ENCODE measurements at regions not wholly inside any gene's neighbourhood (a gene's known extent, or its start where the extent isn't known, plus 50 kb on each side); places are given as distances from the start of the nearest gene placed in this dataset.

DNA sequence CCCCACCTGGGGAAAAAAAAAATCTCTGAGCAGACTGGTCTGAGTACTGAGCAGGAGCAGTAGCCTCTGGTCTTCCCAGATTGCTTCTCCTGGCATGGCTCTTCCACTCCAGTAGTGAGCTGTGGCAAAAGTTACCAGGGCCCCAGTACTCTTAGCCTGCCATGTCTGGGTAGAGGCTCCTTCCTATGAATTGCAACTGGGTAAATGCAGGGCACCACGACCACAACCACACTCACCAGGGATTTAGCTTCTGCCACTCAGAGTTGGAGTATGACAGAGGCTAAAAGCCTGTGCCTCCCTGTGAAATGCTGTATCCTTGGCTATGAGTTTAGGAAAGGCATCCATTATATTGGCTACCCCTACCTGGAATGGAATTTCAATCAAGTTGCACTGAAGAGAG is 67.9 kb upstream of the CCDC54 start:
- DNase-seq: no peak

DNA sequence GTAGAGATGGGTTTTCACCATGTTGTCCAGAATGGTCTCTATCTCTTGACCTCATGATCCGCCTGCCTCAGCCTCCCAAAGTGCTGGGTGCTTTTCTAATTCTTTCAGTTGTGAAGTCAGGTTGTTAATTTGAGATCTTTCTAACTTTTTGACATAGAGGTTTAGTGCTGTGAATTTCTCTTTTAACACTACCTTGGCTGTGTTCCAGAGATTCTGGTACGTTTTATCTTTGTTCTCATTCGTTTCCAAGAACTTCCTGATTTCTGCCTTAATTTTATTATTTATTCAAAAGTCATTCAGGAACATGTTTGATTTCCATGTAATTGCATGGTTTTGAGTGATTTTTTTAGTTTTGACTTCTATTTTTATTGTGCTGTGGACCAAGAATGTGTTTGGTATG is 63.5 kb upstream of the CCDC54 start:
- DNase-seq: no peak

DNA sequence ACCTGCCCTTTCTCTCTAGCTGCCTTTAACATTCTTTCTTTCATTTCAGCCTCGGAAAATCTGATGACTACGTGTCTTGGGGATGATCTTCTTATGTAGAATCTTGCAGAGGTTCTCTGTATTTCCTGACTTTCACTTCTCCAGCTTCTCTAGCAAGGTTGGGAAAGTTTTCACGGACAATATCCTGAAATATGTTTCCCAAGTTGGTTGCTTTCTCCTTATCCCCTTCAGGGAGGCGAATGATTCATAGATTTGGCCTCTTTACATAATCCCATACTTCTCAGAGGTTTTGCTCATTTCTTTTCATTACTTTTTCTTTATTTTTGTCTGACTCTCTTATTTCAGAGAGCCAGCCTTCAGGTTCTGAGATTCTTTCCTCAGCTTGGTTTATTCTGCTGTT is 62.1 kb upstream of the CCDC54 start:
- DNase-seq: no peak

DNA sequence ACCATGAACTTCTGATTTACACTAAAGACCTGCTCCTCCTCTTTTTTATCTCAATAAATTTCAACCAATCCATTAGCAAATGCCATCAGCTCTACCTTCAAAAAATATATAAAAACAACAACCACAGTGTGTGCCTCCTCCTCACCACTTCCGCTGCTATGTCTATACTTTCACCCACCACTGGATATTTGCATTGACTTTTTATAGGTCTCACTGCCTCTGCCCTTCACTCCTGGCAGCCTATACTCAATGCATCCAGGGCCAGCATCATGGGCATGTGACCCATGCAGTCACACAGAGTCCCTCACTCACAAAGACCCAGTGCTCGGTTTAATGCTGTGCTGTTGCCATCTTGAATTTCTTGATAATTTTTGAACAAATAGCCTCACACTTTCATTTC is 53.5 kb upstream of the CCDC54 start:
- no peak for DNase-seq

- DNase-seq: no peak
Observed at GRCh38 chr3:107325446-107325845, 51.8 kb upstream of the CCDC54 start.
